ENCODE measurements at regions not wholly inside any gene's neighbourhood (a gene's known extent, or its start where the extent isn't known, plus 50 kb on each side); places are given as distances from the start of the nearest gene placed in this dataset.

DNA sequence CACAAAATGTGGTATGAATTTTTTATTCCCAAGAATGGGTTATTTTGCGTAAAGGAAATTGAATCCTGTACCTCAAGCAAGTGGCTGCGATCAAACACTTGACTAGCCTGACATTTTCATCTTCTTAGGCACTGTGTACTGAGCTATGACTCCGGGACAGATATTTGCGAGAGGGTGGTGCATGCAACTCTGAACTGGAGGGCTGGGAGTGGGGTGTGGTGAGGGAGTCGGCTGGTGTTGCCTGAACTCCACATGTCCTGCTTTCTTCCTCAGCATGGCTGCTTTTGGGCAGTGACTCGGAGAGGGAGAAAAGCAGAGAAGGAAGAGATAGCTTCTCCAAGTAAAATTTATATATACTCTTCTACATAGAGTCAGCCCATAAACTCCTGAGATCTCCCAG is 68.5 kb upstream of the GATB start:
- Mint-ChIP-seq H3K27me3 (no peaks in the 10 kb centered on the region), H3K27ac (no peak overlapping the region), H3K4me3 (no peak overlapping the region), H3K36me3 (ENCODE audit: low read depth) (no peaks in the 10 kb centered on the region), H3K9me3 (peaks cover 4% of the 10 kb centered on the region), H3K4me1 (no peaks in the 10 kb centered on the region)
- no peak for DNase-seq
- intact Hi-C loops (cut with micrococcal nuclease): no loop called here

DNA sequence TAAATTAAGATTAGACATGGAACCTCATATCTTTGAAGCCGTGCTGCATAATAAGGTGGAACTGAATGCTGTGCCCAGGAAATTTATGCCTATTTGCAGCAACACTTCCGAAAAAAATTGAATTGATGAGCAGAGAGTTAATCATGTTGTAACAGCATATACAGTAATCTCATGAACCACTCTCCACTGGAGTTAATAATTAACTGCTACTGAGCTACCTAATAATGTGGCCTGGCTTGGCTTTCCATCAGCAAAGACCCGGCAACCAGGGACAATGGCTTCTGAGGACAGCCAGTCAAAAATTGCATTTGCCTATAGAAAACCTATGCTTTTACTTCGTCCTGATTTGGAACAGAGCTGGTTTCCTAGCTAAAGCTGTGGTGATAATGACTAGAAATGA is 63.8 kb upstream of the GATB start:
- no peaks in the 10 kb centered on the region for H3K36me3 Mint-ChIP-seq (ENCODE audit: low read depth)
- intact Hi-C loops (cut with micrococcal nuclease): no loop called here
- H3K9me3 Mint-ChIP-seq: no peaks in the 10 kb centered on the region
- H3K27ac Mint-ChIP-seq: no peak overlapping the region
- peaks cover 19% of the 10 kb centered on the region for H3K27me3 Mint-ChIP-seq
- DNase-seq: no peak
- no peaks in the 10 kb centered on the region for H3K4me1 Mint-ChIP-seq
- H3K4me3 Mint-ChIP-seq: no peak overlapping the region

DNA sequence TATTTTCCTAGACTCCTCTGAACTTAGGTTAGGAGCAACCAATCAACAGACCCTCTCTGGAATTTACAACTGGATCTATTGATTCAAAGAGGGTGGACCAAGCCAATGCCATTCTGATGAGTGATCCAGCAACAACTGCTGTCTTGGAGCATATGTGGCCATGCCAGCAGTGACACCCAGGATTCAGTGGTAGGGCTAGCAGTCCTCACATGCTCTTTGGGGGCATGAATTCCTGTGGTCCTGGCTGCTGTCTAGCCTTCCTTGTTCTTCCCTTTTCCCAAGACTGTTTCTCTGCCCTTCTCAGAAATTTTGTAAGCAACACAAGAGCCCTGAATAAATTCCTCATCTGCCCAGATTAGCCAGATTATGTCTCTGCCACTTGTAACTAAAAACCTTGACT is 61.5 kb upstream of the GATB start:
- H3K27me3 Mint-ChIP-seq: peaks cover 19% of the 10 kb centered on the region
- no peak for DNase-seq
- no peak overlapping the region for H3K4me3 Mint-ChIP-seq
- intact Hi-C loops (cut with micrococcal nuclease): no loop called here
- H3K4me1 Mint-ChIP-seq: no peaks in the 10 kb centered on the region
- no peak overlapping the region for H3K27ac Mint-ChIP-seq
- no peaks in the 10 kb centered on the region for H3K9me3 Mint-ChIP-seq
- no peaks in the 10 kb centered on the region for H3K36me3 Mint-ChIP-seq (ENCODE audit: low read depth)

DNA sequence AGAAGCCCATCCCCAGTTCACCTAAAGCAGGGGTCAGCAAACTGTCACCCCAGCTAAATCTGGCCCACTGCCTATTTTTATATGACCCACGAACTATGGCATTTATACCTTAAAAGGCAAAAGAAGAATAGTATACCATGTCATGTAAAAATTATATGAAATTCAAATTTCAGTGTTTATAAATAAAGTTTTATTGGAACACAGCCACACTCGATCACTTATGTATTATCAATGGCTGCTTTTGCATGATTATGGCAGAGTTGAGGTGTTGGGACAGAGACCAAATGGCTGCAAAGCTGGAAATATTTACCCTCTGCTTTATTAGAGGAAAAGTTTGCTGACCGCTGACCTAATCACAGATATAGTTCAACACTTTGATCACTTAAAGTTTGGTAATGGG is 59.2 kb upstream of the GATB start:
- H3K4me1 Mint-ChIP-seq: no peaks in the 10 kb centered on the region
- H3K4me3 Mint-ChIP-seq: no peak overlapping the region
- no peak for DNase-seq
- H3K27ac Mint-ChIP-seq: no peak overlapping the region
- H3K36me3 Mint-ChIP-seq (ENCODE audit: low read depth): no peaks in the 10 kb centered on the region
- intact Hi-C loops (cut with micrococcal nuclease): no loop called here
- H3K27me3 Mint-ChIP-seq: peaks cover 19% of the 10 kb centered on the region
- H3K9me3 Mint-ChIP-seq: no peaks in the 10 kb centered on the region

DNA sequence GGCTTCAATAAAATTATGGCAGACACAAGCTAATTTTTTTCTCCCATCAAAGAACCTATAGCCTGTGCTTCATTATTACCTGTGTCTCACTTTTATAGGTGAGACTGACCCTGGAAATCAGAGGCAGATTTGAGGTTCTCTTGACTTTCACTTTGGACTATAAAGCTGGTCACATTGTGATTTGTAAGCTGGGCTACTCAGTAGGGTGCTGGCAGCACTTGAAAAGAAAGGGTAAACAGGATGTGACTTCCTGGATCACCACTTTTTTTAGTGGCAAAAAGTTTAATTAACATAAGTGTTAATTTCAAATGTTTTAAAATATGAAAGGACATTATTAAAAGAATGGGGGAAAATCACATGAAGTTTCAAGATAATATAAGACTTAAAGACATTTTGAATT is 50.6 kb upstream of the GATB start:
- H3K36me3 Mint-ChIP-seq (ENCODE audit: low read depth): no peaks in the 10 kb centered on the region
- no peak for DNase-seq
- no peaks in the 10 kb centered on the region for H3K27me3 Mint-ChIP-seq
- no peak overlapping the region for H3K4me3 Mint-ChIP-seq
- intact Hi-C loops (cut with micrococcal nuclease): no loop called here
- H3K9me3 Mint-ChIP-seq: no peaks in the 10 kb centered on the region
- no peak overlapping the region for H3K27ac Mint-ChIP-seq
- no peaks in the 10 kb centered on the region for H3K4me1 Mint-ChIP-seq
